ENCODE measurements at regions not wholly inside any gene's neighbourhood (a gene's known extent, or its start where the extent isn't known, plus 50 kb on each side); places are given as distances from the start of the nearest gene placed in this dataset.

DNA sequence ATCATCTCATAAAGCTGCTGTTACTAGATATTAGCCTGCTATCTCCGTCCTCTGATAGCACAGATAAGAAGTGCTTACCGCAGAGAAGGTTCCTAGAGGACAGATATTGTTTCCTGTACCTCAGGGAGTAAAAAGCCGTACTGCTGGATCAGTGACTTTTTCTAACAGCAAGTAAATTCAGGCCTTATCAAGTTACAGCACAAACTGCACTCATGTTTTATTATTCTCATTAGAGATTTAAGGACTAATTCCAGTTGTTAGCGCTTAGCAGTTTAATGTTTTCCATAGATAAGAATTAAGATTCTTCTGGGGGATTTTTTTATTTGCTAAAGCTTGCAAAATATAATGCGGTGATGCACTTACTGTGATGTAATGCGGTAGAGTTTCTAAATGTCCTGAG is 119.0 kb upstream of the OBI1 start:
- TF ChIP-seq, protein P1, sequence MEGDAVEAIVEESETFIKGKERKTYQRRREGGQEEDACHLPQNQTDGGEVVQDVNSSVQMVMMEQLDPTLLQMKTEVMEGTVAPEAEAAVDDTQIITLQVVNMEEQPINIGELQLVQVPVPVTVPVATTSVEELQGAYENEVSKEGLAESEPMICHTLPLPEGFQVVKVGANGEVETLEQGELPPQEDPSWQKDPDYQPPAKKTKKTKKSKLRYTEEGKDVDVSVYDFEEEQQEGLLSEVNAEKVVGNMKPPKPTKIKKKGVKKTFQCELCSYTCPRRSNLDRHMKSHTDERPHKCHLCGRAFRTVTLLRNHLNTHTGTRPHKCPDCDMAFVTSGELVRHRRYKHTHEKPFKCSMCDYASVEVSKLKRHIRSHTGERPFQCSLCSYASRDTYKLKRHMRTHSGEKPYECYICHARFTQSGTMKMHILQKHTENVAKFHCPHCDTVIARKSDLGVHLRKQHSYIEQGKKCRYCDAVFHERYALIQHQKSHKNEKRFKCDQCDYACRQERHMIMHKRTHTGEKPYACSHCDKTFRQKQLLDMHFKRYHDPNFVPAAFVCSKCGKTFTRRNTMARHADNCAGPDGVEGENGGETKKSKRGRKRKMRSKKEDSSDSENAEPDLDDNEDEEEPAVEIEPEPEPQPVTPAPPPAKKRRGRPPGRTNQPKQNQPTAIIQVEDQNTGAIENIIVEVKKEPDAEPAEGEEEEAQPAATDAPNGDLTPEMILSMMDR (IDR thresholded peaks at IDR 0.05): no peak
- no peak for TF ChIP-seq EZH2 (IDR thresholded peaks at IDR 0.05; ENCODE audit: borderline replicate concordance, insufficient read depth, low read depth, low read length, poor library complexity, severe bottlenecking)
